MM.1S (cell line): ENCODE measurements at regions not wholly inside any gene's neighbourhood (a gene's known extent, or its start where the extent isn't known, plus 50 kb on each side); places are given as distances from the start of the nearest gene placed in this dataset.

Experiments
- DNase-seq: peaks from one replicate; pipeline ENCODE4 v3.0.0-alpha.2; 2015
- H2AFZ ChIP-seq: fragments of 300-600 bp; sonication (generic); 2 replicates; pipeline ENCODE4 v1.6.0; 2016; ENCODE audit warnings: antibody characterized with exemption, low read length
- H3F3A ChIP-seq: fragments of 300-600 bp; sonication (generic); 2 replicates; pipeline ENCODE4 v1.6.1; 2016; ENCODE audit warnings: mild to moderate bottlenecking, antibody characterized with exemption, low read length, moderate library complexity, mixed read lengths; ENCODE audit not compliant: insufficient read depth
- H3K27ac ChIP-seq: fragments of 300-600 bp; sonication (generic); 2 replicates; pipeline ENCODE4 v1.5.1; 2016; ENCODE audit warnings: mild to moderate bottlenecking, low read length
- H3K27me3 ChIP-seq: fragments of 300-600 bp; sonication (generic); replicated peaks from 2 replicates; pipeline ENCODE4 v1.6.0; 2016; ENCODE audit warnings: low read length; ENCODE audit not compliant: insufficient read depth
- H3K36me3 ChIP-seq: fragments of 300-600 bp; sonication (generic); replicated peaks from 2 replicates; pipeline ENCODE4 v1.6.1; 2016; ENCODE audit warnings: mild to moderate bottlenecking, low read length, mixed read lengths; ENCODE audit not compliant: insufficient read depth
- H3K4me1 ChIP-seq: fragments of 300-600 bp; sonication (generic); 2 replicates; pipeline ENCODE4 v1.6.1; 2016; ENCODE audit warnings: low read length, mixed read lengths
- H3K4me2 ChIP-seq: fragments of 300-600 bp; sonication (generic); 2 replicates; pipeline ENCODE4 v1.6.0; 2016; ENCODE audit warnings: low read depth, low read length
- H3K4me3 ChIP-seq: fragments of 300-600 bp; sonication (generic); 2 replicates; pipeline ENCODE4 v1.5.1; 2016; ENCODE audit warnings: low read length, mixed read lengths
- H3K79me2 ChIP-seq: fragments of 300-600 bp; sonication (generic); 2 replicates; pipeline ENCODE4 v1.6.1; 2016; ENCODE audit warnings: mixed run types, low read length, mixed read lengths
- H3K9ac ChIP-seq: fragments of 300-600 bp; sonication (generic); 2 replicates; pipeline ENCODE4 v1.6.1; 2016; ENCODE audit warnings: low read length, mixed read lengths
- H3K9me2 ChIP-seq: fragments of 300-600 bp; sonication (generic); replicated peaks from 2 replicates; pipeline ENCODE4 v1.6.1; 2016; ENCODE audit warnings: mild to moderate bottlenecking, low read length, mixed read lengths; ENCODE audit not compliant: insufficient read depth
- H3K9me3 ChIP-seq: fragments of 300-600 bp; sonication (generic); replicated peaks from 2 replicates; pipeline ENCODE4 v1.6.1; 2016; ENCODE audit warnings: mild to moderate bottlenecking, low read length, mixed read lengths; ENCODE audit not compliant: insufficient read depth
- H4K20me1 ChIP-seq: fragments of 300-600 bp; sonication (generic); 2 replicates; pipeline ENCODE4 v1.6.1; 2016; ENCODE audit warnings: mild to moderate bottlenecking, low read length, moderate library complexity, mixed read lengths; ENCODE audit not compliant: insufficient read depth
- EZH2 ChIP-seq: fragments of 300-600 bp; sonication (generic); optimal IDR thresholded peaks from 2 replicates; pipeline ENCODE3; 2017; ENCODE audit warnings: low read depth, mild to moderate bottlenecking, antibody characterized with exemption, low read length, mixed read lengths
- EZH2phosphoT487 ChIP-seq: fragments of 300-600 bp; sonication (generic); IDR thresholded peaks from 2 replicates; pipeline ENCODE4 v1.6.1; 2018; ENCODE audit warnings: antibody characterized with exemption, low read length
- TF ChIP-seq, protein P1 (sequence below): fragments of 300-600 bp; sonication (generic); IDR thresholded peaks from 2 replicates; pipeline ENCODE4 v1.5.1; 2016; ENCODE audit warnings: antibody characterized with exemption, low read length, mixed read lengths

DNA sequence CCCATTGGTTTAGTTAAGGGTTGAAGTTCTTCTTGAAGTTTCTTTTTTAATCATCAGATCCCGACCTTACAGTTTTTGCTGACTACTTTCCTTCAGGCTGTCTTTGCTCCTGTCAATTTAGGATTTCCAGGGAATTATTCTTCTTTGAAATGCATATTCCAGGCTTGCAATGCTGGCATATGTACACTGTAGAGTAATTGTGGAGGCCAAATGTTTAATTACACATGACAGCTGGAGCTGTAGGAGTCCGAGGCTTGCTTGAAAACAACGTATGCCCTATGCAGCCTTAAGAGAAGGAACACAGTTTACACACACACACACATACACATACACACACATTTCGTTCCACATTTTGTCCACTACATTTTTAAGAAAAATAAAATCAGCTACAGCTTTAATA lies 602.3 kb downstream of the TMEM182 start:
- Histone ChIP-seq H3K4me1 (no peaks in the 10 kb centered on the region), H3K4me2 (no peak overlapping the region), H2AFZ (no peak overlapping the region), H3K36me3 (no peaks in the 10 kb centered on the region), H3K79me2 (no peaks in the 10 kb centered on the region), H3K9me2 (no peaks in the 10 kb centered on the region), H3K27me3 (no peaks in the 10 kb centered on the region), H3K9me3 (no peaks in the 10 kb centered on the region), H3K27ac (no peak overlapping the region), H3F3A (no peaks in the 10 kb centered on the region), H4K20me1 (no peaks in the 10 kb centered on the region), H3K9ac (no peak overlapping the region), H3K4me3 (no peak overlapping the region)
- no peak for DNase-seq
- TF ChIP-seq, protein P1, sequence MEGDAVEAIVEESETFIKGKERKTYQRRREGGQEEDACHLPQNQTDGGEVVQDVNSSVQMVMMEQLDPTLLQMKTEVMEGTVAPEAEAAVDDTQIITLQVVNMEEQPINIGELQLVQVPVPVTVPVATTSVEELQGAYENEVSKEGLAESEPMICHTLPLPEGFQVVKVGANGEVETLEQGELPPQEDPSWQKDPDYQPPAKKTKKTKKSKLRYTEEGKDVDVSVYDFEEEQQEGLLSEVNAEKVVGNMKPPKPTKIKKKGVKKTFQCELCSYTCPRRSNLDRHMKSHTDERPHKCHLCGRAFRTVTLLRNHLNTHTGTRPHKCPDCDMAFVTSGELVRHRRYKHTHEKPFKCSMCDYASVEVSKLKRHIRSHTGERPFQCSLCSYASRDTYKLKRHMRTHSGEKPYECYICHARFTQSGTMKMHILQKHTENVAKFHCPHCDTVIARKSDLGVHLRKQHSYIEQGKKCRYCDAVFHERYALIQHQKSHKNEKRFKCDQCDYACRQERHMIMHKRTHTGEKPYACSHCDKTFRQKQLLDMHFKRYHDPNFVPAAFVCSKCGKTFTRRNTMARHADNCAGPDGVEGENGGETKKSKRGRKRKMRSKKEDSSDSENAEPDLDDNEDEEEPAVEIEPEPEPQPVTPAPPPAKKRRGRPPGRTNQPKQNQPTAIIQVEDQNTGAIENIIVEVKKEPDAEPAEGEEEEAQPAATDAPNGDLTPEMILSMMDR: no peak
- TF ChIP-seq EZH2phosphoT487 (no peak), EZH2 (no peak)

DNA sequence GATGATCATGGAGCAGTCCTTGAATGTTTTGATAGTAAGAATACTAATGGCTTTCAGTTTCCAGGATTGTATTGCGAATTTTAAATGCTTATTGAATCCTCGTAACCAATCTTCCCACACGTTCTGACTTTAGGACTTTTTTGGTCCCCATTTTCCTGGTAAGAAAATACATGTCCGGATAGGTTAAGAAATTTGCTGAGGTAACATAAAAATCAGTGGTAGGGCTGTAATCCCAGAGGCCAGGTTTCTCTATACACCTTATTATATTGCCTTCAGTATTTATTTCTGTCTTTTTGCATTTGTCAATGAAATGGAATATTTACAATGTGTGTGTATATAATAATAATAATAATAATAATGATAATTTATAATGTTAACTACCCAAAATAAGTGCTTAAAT lies 603.2 kb downstream of the TMEM182 start:
- Histone ChIP-seq H3K4me3 (no peak overlapping the region), H3K36me3 (no peaks in the 10 kb centered on the region), H3K27me3 (no peaks in the 10 kb centered on the region), H3K4me2 (no peak overlapping the region), H2AFZ (no peak overlapping the region), H3K9me3 (no peaks in the 10 kb centered on the region), H3K4me1 (no peaks in the 10 kb centered on the region), H4K20me1 (no peaks in the 10 kb centered on the region), H3K27ac (no peak overlapping the region), H3K9ac (no peak overlapping the region), H3K79me2 (no peaks in the 10 kb centered on the region), H3F3A (no peaks in the 10 kb centered on the region), H3K9me2 (no peaks in the 10 kb centered on the region)
- TF ChIP-seq, protein P1: no peak
- no peak for TF ChIP-seq EZH2
- TF ChIP-seq EZH2phosphoT487: no peak
- DNase-seq: no peak

DNA sequence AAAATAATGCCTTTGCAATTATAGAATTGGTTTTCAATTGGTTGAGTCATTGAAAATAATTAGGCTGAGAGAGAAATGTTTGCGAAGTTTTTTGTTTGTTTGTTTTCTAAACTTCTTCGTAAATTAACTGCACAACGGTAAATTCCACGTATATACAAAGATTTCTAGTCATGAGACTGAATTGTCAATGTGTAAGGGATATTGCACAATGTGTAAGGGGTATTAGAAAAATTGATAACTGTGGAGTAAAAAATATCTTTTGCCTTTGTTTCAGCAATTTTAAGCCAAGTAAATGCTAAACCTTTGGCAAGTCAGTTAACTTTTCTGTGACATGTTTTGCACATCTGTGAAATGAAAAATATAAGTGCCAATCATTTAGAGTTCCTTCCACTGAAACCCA lies 606.0 kb downstream of the TMEM182 start:
- Histone ChIP-seq H3K4me1 (no peaks in the 10 kb centered on the region), H3K9me2 (no peaks in the 10 kb centered on the region), H3K27me3 (no peaks in the 10 kb centered on the region), H2AFZ (no peak overlapping the region), H3K4me3 (no peak overlapping the region), H4K20me1 (no peaks in the 10 kb centered on the region), H3K27ac (no peak overlapping the region), H3K9me3 (no peaks in the 10 kb centered on the region), H3K4me2 (no peak overlapping the region), H3K36me3 (no peaks in the 10 kb centered on the region), H3K79me2 (no peaks in the 10 kb centered on the region), H3F3A (no peaks in the 10 kb centered on the region), H3K9ac (no peak overlapping the region)
- TF ChIP-seq, protein P1: no peak
- DNase-seq: no peak

DNA sequence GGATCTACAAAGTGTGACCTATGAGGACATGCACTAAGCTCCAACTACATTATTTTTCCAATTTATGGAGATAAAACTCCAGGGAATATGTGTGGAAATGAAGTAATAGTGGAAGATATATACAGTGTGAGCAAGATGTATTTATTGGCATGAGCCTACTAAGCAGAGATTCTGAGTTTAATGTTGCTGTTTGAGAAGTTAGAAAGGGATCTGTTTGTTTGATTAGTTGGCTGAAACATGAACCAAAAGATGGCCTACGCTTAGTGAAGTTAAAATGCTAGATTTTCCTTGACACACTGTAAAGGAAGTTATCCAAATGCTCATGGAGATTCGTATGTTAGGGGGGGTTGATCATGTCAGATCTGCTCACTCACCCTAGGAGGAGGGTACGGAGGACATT lies 621.7 kb downstream of the TMEM182 start:
- H3K9ac ChIP-seq: no peak overlapping the region
- H3K79me2 ChIP-seq: no peaks in the 10 kb centered on the region
- no peak for DNase-seq
- no peaks in the 10 kb centered on the region for H3K9me2 ChIP-seq
- no peak overlapping the region for H3K27ac ChIP-seq
- H3K4me2 ChIP-seq: no peak overlapping the region
- no peaks in the 10 kb centered on the region for H3K4me1 ChIP-seq
- H3K4me3 ChIP-seq: no peak overlapping the region
- no peaks in the 10 kb centered on the region for H3K27me3 ChIP-seq
- H3K36me3 ChIP-seq: no peaks in the 10 kb centered on the region
- TF ChIP-seq, protein P1: no peak
- TF ChIP-seq EZH2phosphoT487 (no peak), EZH2 (no peak)
- no peaks in the 10 kb centered on the region for H3F3A ChIP-seq
- no peaks in the 10 kb centered on the region for H3K9me3 ChIP-seq
- no peak overlapping the region for H2AFZ ChIP-seq
- no peaks in the 10 kb centered on the region for H4K20me1 ChIP-seq
